ENCODE measurements at regions not wholly inside any gene's neighbourhood (a gene's known extent, or its start where the extent isn't known, plus 50 kb on each side); places are given as distances from the start of the nearest gene placed in this dataset.

DNA sequence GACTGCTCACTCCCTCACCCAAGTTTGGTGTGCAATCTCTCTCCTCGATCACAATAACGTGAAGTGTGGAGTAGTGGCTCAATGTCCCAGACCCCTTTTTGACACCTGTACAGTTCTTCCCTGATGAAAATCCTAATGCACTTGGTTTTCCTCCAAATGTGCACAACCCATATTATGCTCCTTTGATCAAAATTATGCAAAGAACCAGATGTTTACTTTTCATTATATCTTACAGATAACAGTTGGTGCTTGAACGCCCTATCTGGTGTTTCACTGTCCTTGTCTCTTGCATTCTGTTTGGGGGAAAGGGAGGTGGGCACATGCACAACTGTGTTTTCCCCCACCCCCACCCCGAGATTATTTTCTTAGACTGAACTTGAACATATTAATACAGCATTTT lies 85.0 kb upstream of the CREB1 start:
- TF ChIP-seq POLR2A (IDR thresholded peaks at IDR 0.05), result no peak
- TF ChIP-seq, protein P1, sequence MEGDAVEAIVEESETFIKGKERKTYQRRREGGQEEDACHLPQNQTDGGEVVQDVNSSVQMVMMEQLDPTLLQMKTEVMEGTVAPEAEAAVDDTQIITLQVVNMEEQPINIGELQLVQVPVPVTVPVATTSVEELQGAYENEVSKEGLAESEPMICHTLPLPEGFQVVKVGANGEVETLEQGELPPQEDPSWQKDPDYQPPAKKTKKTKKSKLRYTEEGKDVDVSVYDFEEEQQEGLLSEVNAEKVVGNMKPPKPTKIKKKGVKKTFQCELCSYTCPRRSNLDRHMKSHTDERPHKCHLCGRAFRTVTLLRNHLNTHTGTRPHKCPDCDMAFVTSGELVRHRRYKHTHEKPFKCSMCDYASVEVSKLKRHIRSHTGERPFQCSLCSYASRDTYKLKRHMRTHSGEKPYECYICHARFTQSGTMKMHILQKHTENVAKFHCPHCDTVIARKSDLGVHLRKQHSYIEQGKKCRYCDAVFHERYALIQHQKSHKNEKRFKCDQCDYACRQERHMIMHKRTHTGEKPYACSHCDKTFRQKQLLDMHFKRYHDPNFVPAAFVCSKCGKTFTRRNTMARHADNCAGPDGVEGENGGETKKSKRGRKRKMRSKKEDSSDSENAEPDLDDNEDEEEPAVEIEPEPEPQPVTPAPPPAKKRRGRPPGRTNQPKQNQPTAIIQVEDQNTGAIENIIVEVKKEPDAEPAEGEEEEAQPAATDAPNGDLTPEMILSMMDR (IDR thresholded peaks at IDR 0.05), result no peak

Data from uterus (tissue), 2 donors.